ENCODE measurements at regions not wholly inside any gene's neighbourhood (a gene's known extent, or its start where the extent isn't known, plus 50 kb on each side); places are given as distances from the start of the nearest gene placed in this dataset.

DNA sequence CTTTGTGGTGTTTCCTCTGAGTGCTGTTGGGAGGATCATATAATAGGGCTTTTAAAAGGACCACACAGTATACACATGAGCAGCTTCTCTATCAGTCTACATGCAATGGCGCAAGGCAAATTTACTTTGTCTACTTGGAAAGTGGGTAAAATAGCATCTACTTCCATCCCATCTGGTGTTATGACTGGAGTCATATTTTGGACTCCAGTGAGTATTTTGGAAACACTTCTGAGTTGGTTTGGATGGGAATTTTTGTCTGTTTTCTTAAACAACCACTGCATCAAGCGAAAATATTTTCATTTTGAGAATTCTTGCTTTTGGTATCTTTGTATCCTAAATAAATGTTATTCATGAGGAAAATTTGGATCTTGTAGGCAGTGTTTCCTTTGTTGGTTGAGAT is 220.8 kb downstream of the NMUR2 start:
- ChIA-PET CTCF (no interaction called here), POLR2A (no interaction called here)
- BruUV-seq (replicated peaks), result no TSS peak

More for the DNA sequence above, 220.8 kb downstream of the NMUR2 start:
- H3K4me2 ChIP-seq (ENCODE audit: low read length), result no peak overlapping the region
- intact Hi-C loops (cut with micrococcal nuclease), result no loop called here
- no peak for ATAC-seq
- no peak overlapping the region for H3K4me3 ChIP-seq (replicated peaks in 1 of 2; ENCODE audit: low read depth in 1 of 2, low read length in 2 of 2)
- no peak overlapping the region for H2AFZ ChIP-seq (ENCODE audit: low read depth, low read length, poor library complexity, severe bottlenecking)
- H3K79me2 ChIP-seq (ENCODE audit: insufficient read depth, low read length), result no peaks in the 10 kb centered on the region
- no peak overlapping the region for H3K27ac ChIP-seq (ENCODE audit: low read depth, low read length)
- H3K9ac ChIP-seq (ENCODE audit: low read length), result no peak overlapping the region
- DNase-seq (ENCODE audit: low read depth, low spot score), result no peak
- peaks cover 3% of the 10 kb centered on the region; the same call in 1 of the 2 replicates for H3K27me3 ChIP-seq (ENCODE audit: insufficient read depth, low read length)
- H4K20me1 ChIP-seq (ENCODE audit: insufficient read depth), result no peaks in the 10 kb centered on the region
- no peak for TF ChIP-seq EGR1 (IDR thresholded peaks at IDR 0.05; ENCODE audit: low read depth)
- TF ChIP-seq CBX3 (IDR thresholded peaks at IDR 0.05; ENCODE audit: low read depth), result no peak
- no peak for TF ChIP-seq SIN3A (IDR thresholded peaks at IDR 0.05; ENCODE audit: low read depth)
- no peak for TF ChIP-seq TCF7L2 (IDR thresholded peaks at IDR 0.05; ENCODE audit: borderline replicate concordance, extremely low read depth, insufficient read depth, insufficient read length)
- TF ChIP-seq ZFX (IDR thresholded peaks at IDR 0.05), result no peak
- TF ChIP-seq, protein P1, sequence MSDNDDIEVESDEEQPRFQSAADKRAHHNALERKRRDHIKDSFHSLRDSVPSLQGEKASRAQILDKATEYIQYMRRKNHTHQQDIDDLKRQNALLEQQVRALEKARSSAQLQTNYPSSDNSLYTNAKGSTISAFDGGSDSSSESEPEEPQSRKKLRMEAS (IDR thresholded peaks at IDR 0.05), result no peak
- TF ChIP-seq YY1 (IDR thresholded peaks at IDR 0.05; ENCODE audit: extremely low read depth, insufficient replicate concordance, low read depth, low read length), result no peak
- no peak for TF ChIP-seq RAD21 (IDR thresholded peaks at IDR 0.05; ENCODE audit: low read depth)
- TF ChIP-seq, protein P2, sequence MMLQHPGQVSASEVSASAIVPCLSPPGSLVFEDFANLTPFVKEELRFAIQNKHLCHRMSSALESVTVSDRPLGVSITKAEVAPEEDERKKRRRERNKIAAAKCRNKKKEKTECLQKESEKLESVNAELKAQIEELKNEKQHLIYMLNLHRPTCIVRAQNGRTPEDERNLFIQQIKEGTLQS (IDR thresholded peaks at IDR 0.05), result no peak
- TF ChIP-seq JUND (IDR thresholded peaks at IDR 0.05), result no peak
- TF ChIP-seq, protein P3, sequence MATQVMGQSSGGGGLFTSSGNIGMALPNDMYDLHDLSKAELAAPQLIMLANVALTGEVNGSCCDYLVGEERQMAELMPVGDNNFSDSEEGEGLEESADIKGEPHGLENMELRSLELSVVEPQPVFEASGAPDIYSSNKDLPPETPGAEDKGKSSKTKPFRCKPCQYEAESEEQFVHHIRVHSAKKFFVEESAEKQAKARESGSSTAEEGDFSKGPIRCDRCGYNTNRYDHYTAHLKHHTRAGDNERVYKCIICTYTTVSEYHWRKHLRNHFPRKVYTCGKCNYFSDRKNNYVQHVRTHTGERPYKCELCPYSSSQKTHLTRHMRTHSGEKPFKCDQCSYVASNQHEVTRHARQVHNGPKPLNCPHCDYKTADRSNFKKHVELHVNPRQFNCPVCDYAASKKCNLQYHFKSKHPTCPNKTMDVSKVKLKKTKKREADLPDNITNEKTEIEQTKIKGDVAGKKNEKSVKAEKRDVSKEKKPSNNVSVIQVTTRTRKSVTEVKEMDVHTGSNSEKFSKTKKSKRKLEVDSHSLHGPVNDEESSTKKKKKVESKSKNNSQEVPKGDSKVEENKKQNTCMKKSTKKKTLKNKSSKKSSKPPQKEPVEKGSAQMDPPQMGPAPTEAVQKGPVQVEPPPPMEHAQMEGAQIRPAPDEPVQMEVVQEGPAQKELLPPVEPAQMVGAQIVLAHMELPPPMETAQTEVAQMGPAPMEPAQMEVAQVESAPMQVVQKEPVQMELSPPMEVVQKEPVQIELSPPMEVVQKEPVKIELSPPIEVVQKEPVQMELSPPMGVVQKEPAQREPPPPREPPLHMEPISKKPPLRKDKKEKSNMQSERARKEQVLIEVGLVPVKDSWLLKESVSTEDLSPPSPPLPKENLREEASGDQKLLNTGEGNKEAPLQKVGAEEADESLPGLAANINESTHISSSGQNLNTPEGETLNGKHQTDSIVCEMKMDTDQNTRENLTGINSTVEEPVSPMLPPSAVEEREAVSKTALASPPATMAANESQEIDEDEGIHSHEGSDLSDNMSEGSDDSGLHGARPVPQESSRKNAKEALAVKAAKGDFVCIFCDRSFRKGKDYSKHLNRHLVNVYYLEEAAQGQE (IDR thresholded peaks at IDR 0.05; ENCODE audit: low read depth), result no peak
- no peak for TF ChIP-seq EZH2phosphoT487 (IDR thresholded peaks at IDR 0.05; ENCODE audit: borderline replicate concordance)
- TF ChIP-seq CEBPB (IDR thresholded peaks at IDR 0.05; ENCODE audit: low read depth), result no peak
- TF ChIP-seq EZH2 (IDR thresholded peaks at IDR 0.05), result no peak
- TF ChIP-seq SP1 (IDR thresholded peaks at IDR 0.05; ENCODE audit: low read depth), result no peak
- TF ChIP-seq, protein P4, sequence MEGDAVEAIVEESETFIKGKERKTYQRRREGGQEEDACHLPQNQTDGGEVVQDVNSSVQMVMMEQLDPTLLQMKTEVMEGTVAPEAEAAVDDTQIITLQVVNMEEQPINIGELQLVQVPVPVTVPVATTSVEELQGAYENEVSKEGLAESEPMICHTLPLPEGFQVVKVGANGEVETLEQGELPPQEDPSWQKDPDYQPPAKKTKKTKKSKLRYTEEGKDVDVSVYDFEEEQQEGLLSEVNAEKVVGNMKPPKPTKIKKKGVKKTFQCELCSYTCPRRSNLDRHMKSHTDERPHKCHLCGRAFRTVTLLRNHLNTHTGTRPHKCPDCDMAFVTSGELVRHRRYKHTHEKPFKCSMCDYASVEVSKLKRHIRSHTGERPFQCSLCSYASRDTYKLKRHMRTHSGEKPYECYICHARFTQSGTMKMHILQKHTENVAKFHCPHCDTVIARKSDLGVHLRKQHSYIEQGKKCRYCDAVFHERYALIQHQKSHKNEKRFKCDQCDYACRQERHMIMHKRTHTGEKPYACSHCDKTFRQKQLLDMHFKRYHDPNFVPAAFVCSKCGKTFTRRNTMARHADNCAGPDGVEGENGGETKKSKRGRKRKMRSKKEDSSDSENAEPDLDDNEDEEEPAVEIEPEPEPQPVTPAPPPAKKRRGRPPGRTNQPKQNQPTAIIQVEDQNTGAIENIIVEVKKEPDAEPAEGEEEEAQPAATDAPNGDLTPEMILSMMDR (IDR thresholded peaks at IDR 0.05 in 2 of 3, conservative IDR thresholded peaks at IDR 0.05 in 1 of 3; ENCODE audit: borderline replicate concordance in 1 of 3, insufficient read depth in 1 of 3, low read depth in 2 of 3, low read length in 2 of 3), result no peak
- TF ChIP-seq POLR2AphosphoS5 (IDR thresholded peaks at IDR 0.05; ENCODE audit: low read depth, low read length), result no peak
- TF ChIP-seq FOSL1 (IDR thresholded peaks at IDR 0.05; ENCODE audit: low read depth), result no peak
- no peak for TF ChIP-seq ELF1 (IDR thresholded peaks at IDR 0.05; ENCODE audit: borderline replicate concordance, low read depth)
- TF ChIP-seq SRF (IDR thresholded peaks at IDR 0.05; ENCODE audit: low read depth), result no peak
- no peaks in the 10 kb centered on the region for H3K36me3 ChIP-seq (ENCODE audit: control insufficient read depth in 1 of 2, insufficient read depth in 2 of 2, low read length in 2 of 2)
- no peaks in the 10 kb centered on the region for H3K9me3 ChIP-seq (ENCODE audit: control insufficient read depth in 1 of 2, insufficient read depth in 1 of 2, low read depth in 1 of 2, low read length in 2 of 2)
- H3K4me1 ChIP-seq (ENCODE audit: control insufficient read depth in 1 of 2, insufficient read depth in 2 of 2, low read length in 2 of 2), result no peaks in the 10 kb centered on the region
- RAD21 ChIA-PET (ENCODE audit: low non-redundant PET in 1 of 2, low total read pairs in 2 of 2, uncharacterized antibody in 2 of 2, unreplicated experiment in 2 of 2), result no interaction called here
- H3K9me2 ChIP-seq (ENCODE audit: insufficient read depth), result no peaks in the 10 kb centered on the region

Measured in HCT116 (cell line).